Activated naive CD4-positive, alpha-beta T cell (primary cell): ENCODE measurements at regions not wholly inside any gene's neighbourhood (a gene's known extent, or its start where the extent isn't known, plus 50 kb on each side); places are given as distances from the start of the nearest gene placed in this dataset.
A peak's percentile ranks its signal among the peaks of the same experiment; 100 is the strongest.

Experiments used
- DNase-seq, 4 experiments: peaks; one replicate each; lab custom pipeline; 2025; lab: John Stamatoyannopoulos, UW

DNA sequence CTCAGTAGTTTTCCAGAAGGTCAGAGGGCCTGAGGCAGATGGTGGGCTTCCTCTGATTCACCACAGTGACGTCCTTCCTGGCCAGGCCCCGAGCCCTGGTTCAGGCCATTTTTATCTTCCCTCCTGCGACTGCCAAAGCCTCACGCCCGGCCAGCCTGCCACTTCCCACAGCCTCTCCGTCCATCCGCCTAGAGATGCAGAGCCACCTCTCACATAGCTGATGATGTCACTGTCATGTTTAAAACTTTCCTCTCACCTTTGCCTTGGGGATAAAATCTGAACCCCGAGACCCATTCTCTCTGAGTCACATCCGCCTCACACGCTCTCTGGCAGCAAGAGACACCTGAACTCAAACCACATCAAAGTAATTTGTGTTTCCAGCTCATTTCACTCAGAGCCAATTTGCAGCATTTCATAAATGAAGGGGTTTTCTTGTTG is 175.3 kb downstream of the QDPR start:
- peak; percentile 3 to 34 (median 24) for DNase-seq

DNA sequence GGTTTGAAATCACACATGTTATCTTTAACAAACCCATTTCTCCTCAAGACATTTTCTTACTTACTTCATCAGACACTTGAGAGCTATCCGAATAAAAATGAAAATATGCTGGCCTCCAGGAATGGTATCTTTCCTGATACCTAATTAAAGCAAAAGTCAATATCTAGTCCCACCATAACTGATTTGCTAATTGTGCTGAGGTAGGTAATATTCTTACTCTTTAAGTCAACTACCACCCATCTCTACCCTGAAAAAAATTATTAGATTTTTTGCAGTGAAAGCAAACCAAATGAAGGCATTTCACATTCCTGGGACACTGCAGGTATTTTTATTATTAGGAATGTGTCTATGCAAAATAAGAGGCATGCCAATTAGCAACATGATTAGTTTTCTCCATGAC is 175.8 kb downstream of the QDPR start:
- DNase-seq, result no peak

DNA sequence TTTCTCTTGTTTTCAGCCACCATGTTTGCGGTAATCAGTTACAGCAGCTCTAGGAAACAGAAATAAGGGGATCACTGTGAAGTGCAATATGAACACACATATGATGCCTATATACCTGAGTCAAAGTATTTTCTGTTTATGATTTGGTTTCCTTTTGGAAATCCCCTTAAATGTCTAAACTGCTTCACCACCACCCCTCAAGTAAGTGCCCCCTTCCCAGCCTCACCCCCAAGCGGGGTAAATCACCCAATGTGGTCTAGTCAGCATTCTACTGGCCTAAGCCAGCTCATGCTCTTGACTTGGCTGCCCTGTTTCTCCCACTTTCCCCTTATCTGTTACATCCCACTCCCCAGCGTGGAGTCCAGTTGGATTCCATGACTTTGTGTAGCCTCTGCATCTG is 176.5 kb downstream of the QDPR start:
- DNase-seq, result no peak

DNA sequence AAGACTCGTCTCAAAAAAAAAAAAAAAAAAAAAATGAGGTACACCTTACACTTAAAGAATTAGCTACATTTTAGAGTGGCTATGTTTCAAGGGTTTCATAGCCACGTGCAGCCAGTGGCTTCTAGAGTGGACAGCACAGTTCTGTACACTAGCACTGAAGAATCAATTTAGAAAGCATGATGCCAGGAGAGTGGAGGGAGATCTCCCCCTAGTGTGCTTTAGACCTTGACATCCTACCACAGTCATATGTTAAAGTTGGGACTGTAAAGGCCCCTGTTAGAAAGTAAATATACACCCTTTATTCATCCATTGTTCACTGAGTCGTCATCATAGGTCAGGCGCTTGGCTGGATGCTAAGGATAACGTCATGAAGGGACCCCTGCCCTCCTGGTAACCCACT is 179.4 kb downstream of the QDPR start:
- DNase-seq, result no peak

DNA sequence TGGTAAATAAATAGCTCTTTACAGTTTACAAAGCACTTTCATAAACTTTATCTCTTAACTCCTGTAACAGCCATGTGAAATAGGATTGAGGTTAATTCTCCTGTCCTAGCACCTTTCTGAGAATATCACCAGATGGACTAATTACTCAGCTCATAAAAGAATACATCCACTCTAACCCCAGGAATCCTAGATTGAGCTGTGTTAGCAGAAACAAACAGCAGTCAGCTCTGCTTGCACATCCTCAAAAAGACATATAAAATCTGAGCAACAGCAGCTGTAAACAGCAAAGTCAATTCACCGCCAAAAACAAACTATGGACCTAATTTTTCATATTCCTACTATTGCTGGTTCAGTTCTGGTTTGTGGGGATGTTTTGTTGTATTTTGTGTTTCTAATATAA is 182.8 kb downstream of the QDPR start:
- DNase-seq, result no peak

DNA sequence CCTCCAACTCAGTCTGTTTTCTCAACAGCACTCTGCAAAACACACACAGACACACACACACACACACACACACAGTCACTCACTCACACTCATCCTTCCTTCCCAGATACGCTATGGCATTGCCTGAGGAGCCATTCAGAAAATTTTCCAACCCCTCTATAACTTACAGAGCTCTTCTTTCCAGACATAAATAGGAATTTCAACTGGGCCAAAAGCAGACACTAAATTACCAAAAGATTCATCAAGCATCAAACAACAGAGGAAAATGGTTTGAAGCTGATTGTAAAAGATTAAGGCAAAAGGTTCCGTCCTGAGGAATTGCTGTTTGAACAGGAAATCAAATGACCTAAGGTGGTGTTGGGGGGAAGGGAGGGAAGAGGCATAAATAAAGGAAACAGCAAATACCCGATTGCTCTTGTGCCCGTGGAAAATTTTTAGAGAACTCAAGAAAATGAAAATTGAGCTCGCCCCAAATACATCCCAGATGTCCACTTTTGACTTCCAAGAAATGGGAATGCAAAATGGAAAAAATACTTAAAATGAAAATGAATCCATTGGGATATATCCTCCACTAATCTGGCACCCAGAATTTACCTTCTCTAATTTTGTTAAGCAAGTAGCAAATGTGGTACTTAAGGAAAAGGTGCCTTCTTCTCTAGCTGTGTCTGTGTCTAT is 183.6 kb downstream of the QDPR start:
- DNase-seq, result no peak

DNA sequence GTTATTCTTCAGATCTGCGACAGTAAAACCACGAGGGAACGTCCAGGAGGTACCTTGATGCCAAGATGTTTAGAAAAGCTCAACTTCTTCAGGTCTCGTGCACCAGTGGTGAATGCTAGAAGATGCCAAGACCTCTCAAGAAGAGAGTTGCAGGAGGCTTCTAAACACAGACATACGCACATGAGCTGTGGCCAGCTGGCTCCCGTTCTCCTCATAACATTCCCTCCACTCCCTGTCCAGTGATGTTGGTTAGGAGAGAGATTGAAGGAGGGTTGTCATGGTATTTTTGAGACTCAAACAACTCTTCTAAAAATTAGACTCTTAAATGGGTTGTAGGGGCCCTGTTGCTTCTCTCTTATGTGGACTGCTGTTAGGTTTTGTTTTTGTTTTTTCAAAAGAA is 184.3 kb downstream of the QDPR start:
- DNase-seq, result no peak

DNA sequence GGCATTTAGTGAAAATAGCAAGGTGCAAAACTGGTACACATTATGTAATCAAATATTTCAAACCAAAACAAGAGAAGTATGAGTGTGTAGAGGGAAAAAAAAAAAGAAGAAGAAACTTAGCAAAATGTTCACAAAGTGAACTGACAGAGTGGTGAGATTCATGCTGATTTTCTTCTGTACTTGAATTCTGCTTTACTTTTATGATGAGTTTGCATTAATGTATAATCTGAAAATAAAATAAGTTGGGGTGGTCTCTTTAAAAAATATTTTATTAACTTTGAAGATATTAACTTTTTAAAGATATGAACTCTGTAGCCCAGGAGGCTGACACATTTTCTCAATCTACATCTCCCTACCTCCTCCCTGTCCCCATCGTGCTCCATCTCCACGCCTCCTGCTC is 185.1 kb downstream of the QDPR start:
- DNase-seq, result no peak

DNA sequence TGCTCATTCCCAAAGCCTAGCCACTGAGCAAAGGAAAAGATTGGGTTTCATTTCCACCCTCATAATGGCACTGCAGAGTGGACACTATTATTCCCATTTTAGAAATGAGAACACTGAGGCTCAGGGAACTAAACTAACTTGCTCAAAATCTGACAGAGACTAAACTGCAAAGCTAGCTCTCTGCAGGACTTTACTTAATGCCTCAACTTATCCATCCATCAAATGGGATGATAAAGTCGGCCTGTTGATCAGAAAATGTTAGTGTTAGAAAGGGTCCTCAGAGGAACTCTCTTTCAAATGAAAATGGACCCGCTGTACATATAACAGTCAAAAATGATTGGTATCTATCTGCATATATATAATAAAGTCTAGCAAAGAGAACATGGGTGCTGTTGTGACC is 186.8 kb downstream of the QDPR start:
- no peak for DNase-seq

DNA sequence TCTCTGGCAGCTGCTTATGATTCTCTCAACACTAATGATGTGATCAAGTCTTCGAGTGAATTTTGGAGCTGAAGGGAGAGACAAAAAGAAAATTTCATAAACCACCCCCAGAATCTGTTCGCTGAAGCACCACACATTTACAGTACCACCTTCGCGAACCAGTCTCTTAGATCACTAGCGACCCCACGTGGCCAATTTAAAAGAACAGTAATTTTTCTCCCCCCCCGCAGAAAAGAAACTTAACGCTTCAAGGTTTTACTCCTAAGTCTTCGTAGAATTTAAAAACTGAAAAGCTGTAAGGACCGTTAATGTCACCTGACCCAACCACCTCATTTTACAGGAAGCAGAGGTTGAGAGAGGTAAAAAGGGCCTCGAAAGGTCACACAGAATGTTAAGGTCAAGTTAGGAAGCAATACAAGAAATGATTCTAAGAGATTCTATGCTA is 187.5 kb downstream of the QDPR start:
- DNase-seq, result peak in 3 of 4 experiments; percentile 2 to 28 (median 6)

DNA sequence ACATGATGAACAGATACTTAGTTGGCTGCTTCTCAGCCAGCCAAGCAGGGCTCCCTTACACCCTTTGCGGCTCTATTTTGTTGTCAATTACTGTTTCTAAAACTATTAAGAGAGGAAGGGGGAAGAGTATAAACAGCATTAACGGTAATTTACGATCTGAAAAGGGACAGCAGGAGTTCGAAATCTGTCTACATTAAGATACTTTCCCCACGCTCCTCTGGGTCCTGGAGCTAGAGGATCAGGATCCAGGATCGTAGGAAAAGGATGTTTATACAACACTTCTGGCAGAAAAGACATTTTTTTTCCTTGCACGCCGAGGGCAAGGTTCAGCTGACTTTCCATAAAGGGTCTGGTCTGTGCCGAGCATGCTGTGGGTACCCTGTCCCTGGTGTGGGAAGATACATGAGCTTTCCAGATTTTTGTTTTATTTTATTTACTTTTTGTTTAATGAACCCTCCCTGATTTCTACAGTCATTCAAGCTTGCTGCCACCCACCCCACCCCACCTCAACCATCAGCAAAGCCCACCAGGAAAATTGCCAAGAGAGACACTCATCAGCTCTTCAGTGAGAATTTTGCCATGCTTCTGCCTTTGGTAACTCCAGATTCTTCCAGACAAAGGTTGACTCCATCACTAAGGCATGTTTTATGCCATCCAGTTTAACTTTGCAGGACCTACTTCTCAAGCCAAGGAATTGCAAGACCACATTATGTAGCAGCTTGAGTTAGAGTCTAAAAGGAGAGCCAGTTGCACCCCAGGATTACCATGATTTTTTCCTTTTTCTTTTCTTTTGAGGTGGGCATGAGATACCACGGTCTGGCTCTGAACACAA is 188.1 kb downstream of the QDPR start:
- DNase-seq, result no peak

DNA sequence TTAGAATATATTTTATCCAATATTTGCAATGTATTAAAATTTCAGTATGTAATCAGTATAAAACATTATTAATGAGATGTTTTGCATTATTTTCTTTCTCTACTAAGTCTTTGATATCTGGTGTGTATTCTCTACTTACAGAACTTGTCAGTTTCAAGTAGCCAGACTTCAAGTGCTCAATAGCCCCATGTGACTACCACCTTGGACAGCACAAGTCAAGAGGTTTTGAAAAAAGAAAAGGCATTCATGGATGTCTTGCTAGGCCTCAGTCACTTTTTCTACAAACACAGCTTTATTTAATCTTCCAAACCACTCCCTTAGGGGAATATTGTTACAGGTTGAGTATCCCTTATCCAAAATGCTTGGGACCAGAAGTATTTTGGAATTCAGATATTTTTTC is 189.4 kb downstream of the QDPR start:
- no peak for DNase-seq

DNA sequence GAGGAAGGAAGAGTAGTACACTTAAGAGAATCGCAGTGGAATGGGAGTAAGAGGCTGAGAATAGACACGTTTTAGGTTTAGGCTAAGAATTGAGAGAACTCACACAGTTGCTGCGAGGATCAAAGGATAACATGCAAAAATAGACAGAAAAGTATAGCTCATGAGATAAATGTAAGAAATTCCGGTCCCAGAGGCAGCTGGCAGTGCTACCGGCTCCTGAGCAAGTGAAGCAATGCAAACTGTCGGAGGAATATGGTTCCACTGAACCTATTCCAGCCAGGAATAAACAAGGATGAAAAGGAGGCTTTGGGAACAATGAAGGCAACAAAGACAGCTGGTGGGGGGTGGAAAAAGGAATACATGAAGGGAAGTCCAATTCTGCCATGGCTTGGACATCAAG is 191.8 kb downstream of the QDPR start:
- DNase-seq, result no peak

DNA sequence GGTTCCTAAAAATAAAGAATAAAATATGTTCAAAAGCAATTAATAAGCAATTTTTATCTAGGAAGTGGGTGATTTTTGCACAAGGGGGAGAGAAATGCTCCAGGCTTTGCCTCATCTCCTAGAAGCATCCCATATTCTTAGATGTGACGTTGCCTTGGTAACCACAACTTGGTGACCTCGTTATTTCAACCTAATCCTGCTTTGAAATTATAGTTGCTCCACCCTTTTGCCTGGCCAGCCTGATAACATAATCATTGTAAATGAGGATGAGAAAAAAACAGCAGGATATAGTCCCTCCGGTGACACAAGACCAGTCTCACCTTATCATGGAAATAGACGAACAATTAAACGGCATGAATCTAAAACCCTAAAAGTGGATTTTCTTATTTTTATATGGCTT is 194.4 kb downstream of the QDPR start:
- no peak for DNase-seq

DNA sequence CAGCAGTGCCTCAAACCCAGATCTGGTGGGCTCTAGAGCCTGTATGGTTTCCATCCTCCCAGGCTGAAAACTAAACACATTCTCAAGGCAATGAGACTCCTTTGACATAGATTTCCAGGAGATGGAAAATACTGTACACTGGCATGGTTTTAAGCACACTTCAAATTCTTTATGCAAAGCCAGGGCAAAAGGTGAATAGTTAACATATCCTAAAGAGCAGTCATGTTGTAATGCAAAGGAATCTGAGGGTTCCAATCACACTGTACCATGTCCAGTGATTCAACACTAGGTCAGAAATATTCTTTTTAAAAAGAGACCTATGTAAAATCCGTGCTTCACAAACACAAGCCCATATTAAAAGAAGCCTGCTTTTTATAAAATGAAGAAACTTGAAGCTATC is 195.3 kb downstream of the QDPR start:
- DNase-seq, result no peak

DNA sequence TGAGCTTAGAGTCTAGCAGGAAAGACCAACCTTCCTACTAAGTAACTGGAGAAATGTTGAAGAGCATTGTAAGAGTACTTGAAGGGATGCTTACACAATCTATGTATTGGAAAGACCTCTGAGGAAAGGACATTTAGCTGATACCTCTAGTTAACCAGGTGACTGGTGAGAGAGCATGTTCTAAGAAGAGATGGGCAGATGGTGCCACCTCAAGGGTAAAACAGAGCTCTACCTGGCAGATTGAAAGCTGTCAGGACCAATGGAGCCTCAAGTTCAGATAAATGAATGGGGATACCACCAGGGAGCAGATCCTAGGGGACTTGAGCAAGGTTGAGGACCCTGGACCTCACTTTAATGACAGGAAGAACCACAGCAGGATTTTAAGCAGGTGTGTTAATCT is 196.4 kb downstream of the QDPR start:
- no peak for DNase-seq

DNA sequence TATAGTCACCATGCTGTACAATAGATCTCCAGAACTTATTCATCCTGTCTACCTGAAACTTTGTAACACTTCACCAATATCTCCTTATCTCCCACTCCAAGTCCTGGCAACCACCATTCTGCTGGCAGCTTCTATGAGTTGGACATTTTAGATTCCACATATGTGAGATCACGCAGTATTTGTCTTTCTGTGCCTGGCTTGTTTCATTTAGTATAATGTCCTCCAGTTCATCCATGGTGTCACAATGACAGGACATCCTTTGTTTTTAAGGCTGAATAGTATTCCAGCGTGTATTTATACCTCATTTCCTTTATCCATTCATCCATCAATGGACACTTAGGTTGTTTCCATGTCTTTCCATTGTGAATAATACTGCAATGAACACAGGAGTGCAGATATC is 198.7 kb downstream of the QDPR start:
- no peak for DNase-seq

DNA sequence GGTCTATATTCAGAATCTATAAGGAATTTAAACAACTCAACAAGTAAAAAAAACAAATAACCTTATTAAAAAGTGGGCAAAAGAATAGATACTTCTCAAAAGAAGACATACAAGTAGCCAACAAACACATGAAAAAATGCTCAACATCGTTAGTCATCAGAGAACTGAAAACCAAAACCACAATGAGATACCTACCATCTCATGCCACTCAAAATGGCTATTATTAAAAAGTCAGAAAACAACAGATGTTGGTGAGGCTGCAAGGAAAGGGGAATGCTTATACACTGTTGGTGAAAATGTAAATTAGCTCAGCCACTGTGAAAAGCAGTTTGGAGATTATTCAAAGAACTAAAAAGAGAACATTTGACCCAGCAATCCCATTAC is 201.6 kb downstream of the QDPR start:
- DNase-seq, result no peak

DNA sequence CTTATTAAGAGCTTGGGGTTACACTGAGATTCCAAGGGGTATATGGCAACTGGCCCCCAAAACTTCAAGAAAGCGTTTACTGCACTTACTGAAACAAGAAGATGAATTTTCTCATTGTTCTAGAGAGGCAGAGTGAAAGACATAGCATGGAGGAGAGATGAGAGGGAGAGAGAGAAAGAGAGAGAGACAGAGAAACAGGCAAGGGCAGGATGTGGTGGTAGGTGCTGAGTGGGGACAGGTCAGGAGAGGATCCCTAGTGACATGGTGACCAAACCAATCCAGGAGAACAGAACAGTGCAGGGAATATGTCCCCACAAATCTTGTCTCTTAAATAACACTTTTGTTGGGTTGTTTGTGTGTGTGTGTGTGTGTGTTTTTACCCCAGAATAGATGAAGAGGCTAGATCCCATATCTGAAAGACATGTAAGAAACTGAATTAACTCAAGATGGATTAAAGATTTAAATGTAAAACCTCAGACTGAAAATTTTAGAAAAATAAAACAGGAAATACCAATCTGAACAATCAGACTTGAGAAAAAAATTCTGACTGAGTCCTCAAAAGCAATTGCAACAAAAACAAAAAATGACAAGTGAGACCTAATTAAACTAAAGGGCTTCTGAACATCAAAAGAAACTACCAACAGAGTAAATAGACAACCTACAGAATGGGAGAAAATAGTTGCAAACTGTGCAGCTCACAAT is 202.2 kb downstream of the QDPR start:
- DNase-seq, result no peak

DNA sequence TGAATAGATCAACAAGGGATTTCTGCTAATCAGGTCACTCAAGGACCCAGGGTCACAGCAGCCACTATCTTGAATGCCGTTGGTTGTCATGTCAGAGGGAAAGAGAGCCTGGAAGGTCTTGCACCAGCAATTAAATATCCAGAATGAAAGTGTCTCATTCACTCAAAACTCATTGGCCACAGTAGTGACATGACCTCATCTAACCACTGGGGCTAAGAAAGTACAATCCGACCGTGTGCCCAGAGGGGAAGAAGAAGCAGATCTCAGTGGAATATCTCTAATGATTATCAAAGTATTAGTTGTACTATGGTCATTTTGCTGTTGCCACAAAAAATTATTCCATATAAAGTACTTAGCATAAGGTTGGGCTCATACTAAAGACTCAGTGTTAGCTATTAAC is 210.0 kb downstream of the QDPR start:
- DNase-seq, result no peak

DNA sequence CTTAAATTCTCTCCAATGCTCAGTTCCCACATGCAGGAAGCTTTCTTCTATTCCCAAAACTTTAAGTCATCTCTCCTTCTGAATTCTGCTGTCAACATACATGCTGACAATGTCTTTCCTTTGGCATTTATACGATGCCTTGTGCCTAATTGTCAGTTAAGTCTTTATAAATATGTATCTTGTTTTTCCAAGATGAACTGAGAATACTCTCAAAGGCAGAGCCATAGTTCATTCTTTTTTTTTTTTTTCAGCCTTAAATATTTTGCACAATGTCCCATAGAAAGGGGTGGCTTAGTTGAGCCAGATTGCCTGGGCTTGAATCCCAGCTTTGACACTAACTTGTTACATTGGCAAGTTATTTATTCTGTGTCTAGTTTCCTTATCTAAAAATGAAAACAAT is 210.6 kb downstream of the QDPR start:
- DNase-seq, result no peak

DNA sequence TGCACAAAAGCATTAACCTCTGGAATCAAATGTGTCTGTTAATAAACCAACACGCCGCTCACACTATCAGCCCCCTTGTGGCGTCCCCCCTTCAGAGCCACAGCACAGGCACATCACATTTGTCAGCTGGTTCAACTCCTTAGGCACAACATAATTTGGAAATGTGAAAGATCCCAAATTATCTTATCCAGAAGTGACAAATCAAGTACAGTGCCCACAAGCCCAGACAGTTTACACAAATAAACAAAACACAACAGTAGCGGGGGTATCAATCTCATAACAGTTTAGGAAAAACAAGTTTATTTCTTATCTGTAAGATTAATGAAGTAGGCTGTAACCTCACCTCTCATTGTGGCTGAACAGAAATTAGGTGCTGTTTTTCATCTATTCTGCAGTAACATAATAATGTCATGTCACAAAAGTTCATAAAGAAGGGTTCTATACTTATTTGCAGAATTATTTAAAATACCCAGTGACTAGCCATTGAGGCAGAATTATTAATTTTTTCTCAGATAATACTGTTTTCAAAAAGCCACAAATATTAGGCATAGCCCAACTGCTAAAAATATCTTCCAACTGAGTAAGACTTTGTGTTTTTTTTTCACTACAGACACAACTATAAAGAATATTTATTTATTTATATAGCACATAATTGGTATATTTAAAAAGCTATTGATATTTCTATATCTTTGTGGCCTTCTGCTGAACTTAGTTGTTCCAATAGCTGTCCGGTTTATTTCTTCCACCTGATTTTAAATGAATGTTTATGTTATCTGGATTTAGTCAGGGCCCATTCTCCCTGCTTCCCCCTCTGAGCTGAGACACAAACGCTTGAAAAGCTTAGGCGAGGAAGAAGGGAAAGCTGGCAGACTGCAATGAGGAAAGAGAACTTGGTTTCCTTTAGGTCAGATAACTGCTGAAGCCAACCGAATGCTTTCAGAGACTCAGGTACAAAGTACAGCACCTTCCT is 214.7 kb downstream of the QDPR start:
- DNase-seq, result no peak
